IMR-90 (cell line): ENCODE measurements at regions not wholly inside any gene's neighbourhood (a gene's known extent, or its start where the extent isn't known, plus 50 kb on each side); places are given as distances from the start of the nearest gene placed in this dataset.

ENCODE experiments used
- ATAC-seq: fragments of 200-7000 bp; cut with Tn5 transposase; 2 replicates; pipeline ENCODE4 v1.9.1; 2020; ENCODE audit warnings: low read depth, mild to moderate bottlenecking, moderate library complexity
- BruUV-seq: library from RNA; stranded (reverse); fragments of 400-500 nt; replicated peaks from 2 replicates; lab custom pipeline; 2021; lab: Mats Ljungman, UMichigan
- CTCF ChIA-PET: fragments of 300-600 bp; formaldehyde crosslinking; extraction: SDS; loops from one replicate; lab custom pipeline; 2021; ENCODE audit warnings: antibody characterized with exemption; lab: Yijun Ruan, JAX
- POLR2A ChIA-PET: fragments of 300-600 bp; sonication (Branson Sonifier 250); formaldehyde crosslinking; loops from one replicate; lab custom pipeline; 2022; ENCODE audit warnings: antibody characterized with exemption; ENCODE audit not compliant: unreplicated experiment; lab: Charles Lee
- DNase-seq: peaks from one replicate; pipeline ENCODE4 v3.0.0; 2013
- H2AFZ ChIP-seq: replicated peaks from 2 replicates; pipeline ENCODE3; 2013; ENCODE audit warnings: low read length, mild to moderate bottlenecking; ENCODE audit not compliant: poor library complexity
- H2AK5ac ChIP-seq: 2 replicates; pipeline ENCODE4 v1.6.1; 2013; ENCODE audit warnings: low read depth, low read length, inconsistent platforms
- H2AK9ac ChIP-seq: replicated peaks from 2 replicates; pipeline ENCODE3; 2013; ENCODE audit warnings: mild to moderate bottlenecking, low read depth, low read length, moderate library complexity; ENCODE audit not compliant: poor library complexity
- H2BK120ac ChIP-seq: 2 replicates; pipeline ENCODE4 v1.6.1; 2013; ENCODE audit warnings: low read depth, low read length, inconsistent platforms
- H2BK15ac ChIP-seq: 3 replicates; pipeline ENCODE4 v1.6.1; 2013; ENCODE audit warnings: low read depth, low read length, inconsistent platforms
- H2BK20ac ChIP-seq: 2 replicates; pipeline ENCODE4 v1.6.1; 2013; ENCODE audit warnings: low read depth, mild to moderate bottlenecking, inconsistent platforms, low read length, moderate library complexity
- H2BK5ac ChIP-seq: 2 replicates; pipeline ENCODE4 v1.6.1; 2013; ENCODE audit warnings: mild to moderate bottlenecking, low read depth, low read length, inconsistent platforms; ENCODE audit not compliant: poor library complexity, severe bottlenecking
- H3K14ac ChIP-seq: replicated peaks from 2 replicates; pipeline ENCODE4 v1.6.1; 2013; ENCODE audit warnings: low read depth, low read length, inconsistent platforms
- H3K18ac ChIP-seq: 2 replicates; pipeline ENCODE4 v1.6.1; 2013; ENCODE audit warnings: low read depth, low read length, control low read depth
- H3K23ac ChIP-seq: 2 replicates; pipeline ENCODE4 v1.6.1; 2013; ENCODE audit warnings: low read depth, low read length, inconsistent platforms
- H3K27ac ChIP-seq: 2 replicates; pipeline ENCODE4 v1.5.1; 2013; ENCODE audit warnings: mild to moderate bottlenecking, control low read depth, low read length; ENCODE audit not compliant: insufficient read depth
- H3K27me3 ChIP-seq: 2 replicates; pipeline ENCODE4 v1.6.1; 2013; ENCODE audit warnings: low read length; ENCODE audit not compliant: control insufficient read depth, insufficient read depth
- H3K36me3 ChIP-seq: 2 replicates; pipeline ENCODE4 v1.6.1; 2013; ENCODE audit warnings: low read length, mixed read lengths; ENCODE audit not compliant: control insufficient read depth, insufficient read depth
- H3K4ac ChIP-seq: 2 replicates; pipeline ENCODE4 v1.6.1; 2013; ENCODE audit warnings: low read depth, low read length, inconsistent platforms
- H3K4me1 ChIP-seq: 2 replicates; pipeline ENCODE4 v1.6.1; 2013; ENCODE audit warnings: low read length, mixed read lengths; ENCODE audit not compliant: control insufficient read depth, insufficient read depth
- H3K4me2 ChIP-seq: 2 replicates; pipeline ENCODE4 v1.6.1; 2013; ENCODE audit warnings: low read depth, mild to moderate bottlenecking, control low read depth, low read length, moderate library complexity
- H3K4me3 ChIP-seq: 2 replicates; pipeline ENCODE4 v1.5.1; 2013; ENCODE audit warnings: low read depth, mild to moderate bottlenecking, control low read depth, low read length, moderate library complexity; ENCODE audit not compliant: insufficient read depth
- H3K56ac ChIP-seq: 2 replicates; pipeline ENCODE4 v1.6.1; 2013; ENCODE audit warnings: low read length, inconsistent platforms; ENCODE audit not compliant: insufficient read depth; ENCODE audit errors: extremely low read depth
- H3K79me1 ChIP-seq, 2 experiments: 2 replicates each; pipeline ENCODE4 v1.6.1; 2013; ENCODE audit warnings: low read length in 2 of 2, inconsistent platforms in 1 of 2, low read depth in 1 of 2
- H3K9ac ChIP-seq: 2 replicates; pipeline ENCODE4 v1.6.1; 2013; ENCODE audit warnings: low read depth, low read length, control low read depth
- H3K9me1 ChIP-seq: 2 replicates; pipeline ENCODE4 v1.6.1; 2013; ENCODE audit warnings: low read length, inconsistent platforms; ENCODE audit not compliant: insufficient read depth
- H3K9me3 ChIP-seq: 2 replicates; pipeline ENCODE4 v1.6.1; 2013; ENCODE audit warnings: low read length; ENCODE audit not compliant: control insufficient read depth, insufficient read depth
- H4K20me1 ChIP-seq: 2 replicates; pipeline ENCODE4 v1.6.1; 2013; ENCODE audit warnings: low read length, inconsistent platforms; ENCODE audit not compliant: insufficient read depth
- H4K5ac ChIP-seq: 2 replicates; pipeline ENCODE4 v1.6.1; 2013; ENCODE audit warnings: mild to moderate bottlenecking, low read depth, low read length, control low read depth
- H4K8ac ChIP-seq, 2 experiments: 2 replicates each; pipeline ENCODE4 v1.6.1; 2013; ENCODE audit warnings: low read depth in 2 of 2, low read length in 2 of 2, control low read depth in 1 of 2, inconsistent platforms in 1 of 2
- H4K91ac ChIP-seq: 2 replicates; pipeline ENCODE4 v1.6.1; 2013; ENCODE audit warnings: low read depth, low read length, inconsistent platforms; ENCODE audit not compliant: insufficient read depth
- CEBPB ChIP-seq: IDR thresholded peaks from 2 replicates; pipeline ENCODE4 v1.6.1; 2012; ENCODE audit warnings: low read depth, low read length, improper control_type of control experiment
- RFX5 ChIP-seq: IDR thresholded peaks from 2 replicates; pipeline ENCODE4 v1.8.0; 2012; ENCODE audit warnings: low read depth, mild to moderate bottlenecking, low read length, moderate library complexity
- WGBS, 2 experiments: methylation state at CpG; one replicate each; pipeline versions ENCODE4 v1.1.5 to v1.1.7; 2013; ENCODE audit warnings: missing lambda C conversion rate in 2 of 2; ENCODE audit not compliant: insufficient read length in 1 of 2; ENCODE audit errors: extremely low coverage in 2 of 2; 5-methylcytosine and 5-hydroxymethylcytosine counted together
- dilution Hi-C: fragments of 300-500 bp; cut with HindIII; formaldehyde crosslinking; loops from one replicate; pipeline ENCODE4 v1.14.3; 2018; ENCODE audit warnings: low sequenced_read_pairs; ENCODE audit not compliant: unreplicated experiment
- in situ Hi-C: fragments of 300-500 bp; cut with MboI; formaldehyde crosslinking; loops from 3 replicates; pipeline ENCODE4 v1.14.3; 2019; ENCODE audit warnings: low sequenced_read_pairs, inconsistent platforms, mixed read lengths
- intact Hi-C: fragments of 100-400 bp; cut with micrococcal nuclease; formaldehyde crosslinking; loops from 2 replicates; pipeline ENCODE4 v1.10.0; 2022

GRCh38 chr2:145494441-145494840, 974.5 kb upstream of the ZEB2 start:
- dilution Hi-C loops = no loop called here
- Histone ChIP-seq H3K14ac (no peak overlapping the region), H3K4me3 (no peak overlapping the region), H3K27me3 (no peaks in the 10 kb centered on the region), H4K20me1 (no peaks in the 10 kb centered on the region), H3K4me2 (no peak overlapping the region), H3K9me1 (no peaks in the 10 kb centered on the region), H2AK9ac (no peak overlapping the region), H2AFZ (no peak overlapping the region), H4K91ac (no peak overlapping the region), H3K9me3 (no peaks in the 10 kb centered on the region; the same call in 1 of the 2 replicates), H3K4ac (no peak overlapping the region), H3K4me1 (no peaks in the 10 kb centered on the region), H3K9ac (no peak overlapping the region), H2BK20ac (no peak overlapping the region), H3K18ac (no peak overlapping the region), H3K79me1 (no peaks in the 10 kb centered on the region), H4K8ac (no peak overlapping the region), H3K27ac (no peak overlapping the region), H3K56ac (no peak overlapping the region), H4K5ac (no peak overlapping the region), H2BK15ac (no peak overlapping the region), H2BK5ac (no peak overlapping the region), H2BK120ac (no peak overlapping the region), H3K36me3 (no peaks in the 10 kb centered on the region), H2AK5ac (no peak overlapping the region), H3K23ac (no peak overlapping the region)
- no peak for ATAC-seq
- intact Hi-C loops = no loop called here
- TF ChIP-seq CEBPB (peak; percentile 83), RFX5 (no peak)
- no peak for DNase-seq
- ChIA-PET CTCF (no interaction called here), POLR2A (no interaction called here)
- no CpG with 5 or more reads among the region's 1 CpG for WGBS, 2 experiments
- in situ Hi-C loops = no loop called here
- no TSS peak for BruUV-seq
